RWPE2 (cell line): ENCODE measurements at regions not wholly inside any gene's neighbourhood (a gene's known extent, or its start where the extent isn't known, plus 50 kb on each side); places are given as distances from the start of the nearest gene placed in this dataset.
"Not testable (repeated sequence)": the region's sequence is repeated elsewhere in the genome, so short reads cannot be mapped to it uniquely, and the experiment has no call there.

ENCODE experiments used
- ATAC-seq: fragments of 200-7000 bp; cut with Tn5 transposase; 3 replicates; pipeline ENCODE4 v1.9.1; 2021; ENCODE audit warnings: low read depth
- DNase-seq: peaks from one replicate; pipeline ENCODE4 v3.0.0-alpha.2; 2020; ENCODE audit warnings: low spot score
- H3K27ac ChIP-seq: fragments of 450-650 bp; 2 replicates; pipeline ENCODE4 v1.5.1; 2017; ENCODE audit warnings: mild to moderate bottlenecking; ENCODE audit not compliant: poor library complexity, severe bottlenecking
- H3K27me3 ChIP-seq: fragments of 250-450 bp; sonication (Bioruptor Pico); 2 replicates; pipeline ENCODE4 v1.5.1; 2021; ENCODE audit warnings: mild to moderate bottlenecking, moderate library complexity; ENCODE audit not compliant: insufficient read depth, poor library complexity, severe bottlenecking
- H3K36me3 ChIP-seq: fragments of 250-450 bp; sonication (Bioruptor Pico); 2 replicates; pipeline ENCODE4 v1.5.1; 2020; ENCODE audit warnings: low read depth, mild to moderate bottlenecking, moderate library complexity
- H3K4me1 ChIP-seq: fragments of 250-450 bp; sonication (Bioruptor Pico); 2 replicates; pipeline ENCODE4 v1.5.1; 2021; ENCODE audit warnings: mild to moderate bottlenecking, moderate library complexity; ENCODE audit not compliant: insufficient read depth, poor library complexity, severe bottlenecking
- H3K4me3 ChIP-seq: fragments of 250-450 bp; sonication (Bioruptor Pico); 2 replicates; pipeline ENCODE4 v1.5.1; 2021; ENCODE audit warnings: mild to moderate bottlenecking, moderate library complexity; ENCODE audit not compliant: severe bottlenecking
- H3K9me3 ChIP-seq: fragments of 250-450 bp; sonication (Bioruptor Pico); 2 replicates; pipeline ENCODE4 v1.5.1; 2021; ENCODE audit warnings: mild to moderate bottlenecking, moderate library complexity; ENCODE audit not compliant: severe bottlenecking
- TF ChIP-seq, protein P1 (sequence below): fragments of 450-650 bp; IDR thresholded peaks from one replicate; pipeline ENCODE4 v1.5.1; 2017; ENCODE audit warnings: mild to moderate bottlenecking, moderate library complexity; ENCODE audit not compliant: poor library complexity, severe bottlenecking

GRCh38 chr2:123512547-123512946 is 512.5 kb upstream of the CNTNAP5 start:
- Histone ChIP-seq H3K36me3 (no peaks in the 10 kb centered on the region), H3K9me3 (no peaks in the 10 kb centered on the region), H3K4me3 (no peak overlapping the region), H3K27me3 (no peaks in the 10 kb centered on the region), H3K4me1 (no peaks in the 10 kb centered on the region), H3K27ac (no peak overlapping the region)
- DNase-seq (no peak), ATAC-seq (no peak)
- TF ChIP-seq, protein P1, sequence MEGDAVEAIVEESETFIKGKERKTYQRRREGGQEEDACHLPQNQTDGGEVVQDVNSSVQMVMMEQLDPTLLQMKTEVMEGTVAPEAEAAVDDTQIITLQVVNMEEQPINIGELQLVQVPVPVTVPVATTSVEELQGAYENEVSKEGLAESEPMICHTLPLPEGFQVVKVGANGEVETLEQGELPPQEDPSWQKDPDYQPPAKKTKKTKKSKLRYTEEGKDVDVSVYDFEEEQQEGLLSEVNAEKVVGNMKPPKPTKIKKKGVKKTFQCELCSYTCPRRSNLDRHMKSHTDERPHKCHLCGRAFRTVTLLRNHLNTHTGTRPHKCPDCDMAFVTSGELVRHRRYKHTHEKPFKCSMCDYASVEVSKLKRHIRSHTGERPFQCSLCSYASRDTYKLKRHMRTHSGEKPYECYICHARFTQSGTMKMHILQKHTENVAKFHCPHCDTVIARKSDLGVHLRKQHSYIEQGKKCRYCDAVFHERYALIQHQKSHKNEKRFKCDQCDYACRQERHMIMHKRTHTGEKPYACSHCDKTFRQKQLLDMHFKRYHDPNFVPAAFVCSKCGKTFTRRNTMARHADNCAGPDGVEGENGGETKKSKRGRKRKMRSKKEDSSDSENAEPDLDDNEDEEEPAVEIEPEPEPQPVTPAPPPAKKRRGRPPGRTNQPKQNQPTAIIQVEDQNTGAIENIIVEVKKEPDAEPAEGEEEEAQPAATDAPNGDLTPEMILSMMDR = no peak

DNA sequence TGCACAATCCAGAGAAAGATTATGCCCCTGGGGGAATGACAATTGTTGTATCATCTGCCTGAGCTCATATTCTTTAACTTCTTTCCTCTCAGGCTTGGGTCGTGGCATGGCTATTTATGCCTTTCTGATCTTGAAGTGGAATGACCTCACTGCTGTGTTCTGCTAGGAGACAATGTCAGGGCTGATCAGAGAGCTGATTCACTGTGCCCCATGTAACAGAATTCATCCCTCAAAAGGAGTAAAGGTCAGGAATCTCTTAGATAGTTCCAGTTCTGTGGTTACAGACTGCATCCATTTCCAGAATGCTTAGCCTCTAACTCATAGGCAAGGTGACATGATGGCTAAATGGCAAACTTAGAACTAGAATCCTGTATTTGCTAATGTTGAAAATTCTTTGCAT is 511.7 kb upstream of the CNTNAP5 start:
- ATAC-seq (peak; percentile 17; the same call in 1 of the 3 replicates), DNase-seq (no peak)
- no peak overlapping the region for H3K4me3 ChIP-seq
- H3K27ac ChIP-seq = no peak overlapping the region
- H3K9me3 ChIP-seq = no peaks in the 10 kb centered on the region
- no peaks in the 10 kb centered on the region for H3K27me3 ChIP-seq
- TF ChIP-seq, protein P1 = no peak
- H3K36me3 ChIP-seq = no peaks in the 10 kb centered on the region
- no peaks in the 10 kb centered on the region for H3K4me1 ChIP-seq

- TF ChIP-seq, protein P1 = peak; percentile 37
- Histone ChIP-seq H3K27me3 (no peaks in the 10 kb centered on the region), H3K4me1 (no peaks in the 10 kb centered on the region), H3K9me3 (no peaks in the 10 kb centered on the region), H3K27ac (no peak overlapping the region), H3K36me3 (no peaks in the 10 kb centered on the region), H3K4me3 (no peak overlapping the region)
- no peak for DNase-seq
- no peak for ATAC-seq
Measured at GRCh38 chr2:123514613-123515207, 510.4 kb upstream of the CNTNAP5 start.

- no peak for DNase-seq
- peak; percentile 52 for ATAC-seq
- TF ChIP-seq, protein P1 = no peak
Measured at GRCh38 chr2:123518367-123518766, 506.7 kb upstream of the CNTNAP5 start.

GRCh38 chr2:123521854-123522253 is 503.2 kb upstream of the CNTNAP5 start:
- ATAC-seq (no peak), DNase-seq (no peak)
- Histone ChIP-seq H3K4me1 (no peaks in the 10 kb centered on the region), H3K4me3 (no peak overlapping the region), H3K36me3 (no peaks in the 10 kb centered on the region), H3K27me3 (no peaks in the 10 kb centered on the region), H3K9me3 (no peaks in the 10 kb centered on the region), H3K27ac (no peak overlapping the region)
- TF ChIP-seq, protein P1 = no peak

More at GRCh38 chr2:123518367-123518766, 506.7 kb upstream of the CNTNAP5 start:
- Histone ChIP-seq H3K4me3 (no peak overlapping the region), H3K4me1 (no peaks in the 10 kb centered on the region), H3K27me3 (no peaks in the 10 kb centered on the region), H3K9me3 (no peaks in the 10 kb centered on the region), H3K36me3 (no peaks in the 10 kb centered on the region), H3K27ac (no peak overlapping the region)

DNA sequence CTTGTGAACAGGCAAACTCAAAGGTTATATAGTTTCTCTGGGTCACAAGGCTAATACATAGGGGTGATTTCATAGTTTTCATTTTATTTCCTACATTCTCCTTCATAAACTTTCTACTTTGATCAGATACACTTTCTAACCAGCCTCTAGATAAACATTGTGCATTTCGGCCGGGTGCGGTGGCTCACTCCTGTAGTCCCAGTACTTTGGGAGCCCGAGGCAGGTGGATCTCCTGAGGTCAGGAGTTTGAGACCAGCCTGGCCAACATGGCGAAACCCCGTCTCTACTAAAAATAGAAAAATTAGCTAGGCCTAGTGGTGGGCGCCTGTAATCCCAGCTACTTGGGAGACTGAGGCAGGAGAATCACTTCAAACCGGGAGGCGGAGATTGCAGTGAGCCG is 502.6 kb upstream of the CNTNAP5 start:
- not testable (repeated sequence) for H3K9me3 ChIP-seq, H3K27me3 ChIP-seq, ATAC-seq, H3K36me3 ChIP-seq, DNase-seq, H3K27ac ChIP-seq, H3K4me3 ChIP-seq, H3K4me1 ChIP-seq
